Activated T-cell treated with anti-CD3 and anti-CD28 coated beads for 1 hour (primary cell): ENCODE measurements at regions not wholly inside any gene's neighbourhood (a gene's known extent, or its start where the extent isn't known, plus 50 kb on each side); places are given as distances from the start of the nearest gene placed in this dataset.
"Not testable (repeated sequence)": the region's sequence is repeated elsewhere in the genome, so short reads cannot be mapped to it uniquely, and the experiment has no call there.

Experiments
- DNase-seq: peaks from one replicate; pipeline ENCODE4 v3.0.0-alpha.2; 2020; ENCODE audit warnings: low read depth

GRCh38 chr17:77290759-77291558 lies 150.2 kb downstream of the SEC14L1 start:
- not testable (repeated sequence) for DNase-seq

- no peak for DNase-seq
These were observed 151.0 kb downstream of the SEC14L1 start for GRCh38 chr17:77291591-77292386.

DNA sequence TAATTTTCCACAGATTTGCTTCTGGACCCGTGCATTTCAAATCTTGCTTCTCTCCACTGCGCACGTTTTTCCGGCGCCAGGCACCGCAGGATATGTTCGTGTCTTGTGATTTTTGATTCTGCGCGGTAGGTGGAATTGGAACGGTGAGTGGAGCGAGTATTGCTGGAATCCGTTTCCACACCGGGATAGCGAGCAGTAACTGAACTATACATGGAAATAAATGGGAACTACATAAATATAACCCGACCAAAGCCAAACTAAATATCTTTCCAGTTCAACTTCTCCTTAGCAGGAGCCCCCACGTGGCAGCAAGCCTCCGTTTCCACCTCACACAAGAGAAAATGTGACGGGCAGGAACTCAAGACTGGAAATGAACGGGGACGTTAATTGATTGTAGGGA lies 154.0 kb downstream of the SEC14L1 start:
- DNase-seq: no peak

DNA sequence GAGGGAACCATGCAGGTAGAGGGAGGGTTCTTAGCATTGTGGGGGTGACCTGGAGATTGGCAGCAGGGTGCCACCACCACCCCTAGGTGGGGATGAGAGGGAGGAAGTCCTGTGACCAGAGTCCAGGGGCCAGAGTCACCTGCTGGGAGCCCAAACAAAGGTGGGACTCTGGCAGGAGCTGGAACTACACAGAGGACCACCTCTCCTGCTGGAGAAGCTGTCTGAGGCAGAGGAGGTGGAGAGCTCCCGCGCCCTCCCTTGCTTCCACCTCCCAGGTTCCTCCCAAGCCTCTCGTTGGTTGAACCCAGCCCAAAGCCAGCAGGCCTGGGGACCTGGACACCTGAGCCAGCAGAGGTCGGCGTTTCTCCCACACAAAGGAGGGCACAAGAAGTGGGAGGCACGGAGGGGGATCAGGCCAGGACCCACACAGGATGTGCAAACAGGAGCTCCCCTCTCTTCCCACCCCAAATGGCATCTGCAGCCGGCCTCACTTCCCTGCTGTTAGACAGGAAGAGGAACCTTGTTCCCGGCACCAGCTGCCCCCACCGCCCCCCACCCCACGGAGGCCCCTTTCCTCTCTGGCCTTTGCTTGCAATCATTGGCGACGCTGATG lies 154.6 kb downstream of the SEC14L1 start:
- no peak for DNase-seq

DNA sequence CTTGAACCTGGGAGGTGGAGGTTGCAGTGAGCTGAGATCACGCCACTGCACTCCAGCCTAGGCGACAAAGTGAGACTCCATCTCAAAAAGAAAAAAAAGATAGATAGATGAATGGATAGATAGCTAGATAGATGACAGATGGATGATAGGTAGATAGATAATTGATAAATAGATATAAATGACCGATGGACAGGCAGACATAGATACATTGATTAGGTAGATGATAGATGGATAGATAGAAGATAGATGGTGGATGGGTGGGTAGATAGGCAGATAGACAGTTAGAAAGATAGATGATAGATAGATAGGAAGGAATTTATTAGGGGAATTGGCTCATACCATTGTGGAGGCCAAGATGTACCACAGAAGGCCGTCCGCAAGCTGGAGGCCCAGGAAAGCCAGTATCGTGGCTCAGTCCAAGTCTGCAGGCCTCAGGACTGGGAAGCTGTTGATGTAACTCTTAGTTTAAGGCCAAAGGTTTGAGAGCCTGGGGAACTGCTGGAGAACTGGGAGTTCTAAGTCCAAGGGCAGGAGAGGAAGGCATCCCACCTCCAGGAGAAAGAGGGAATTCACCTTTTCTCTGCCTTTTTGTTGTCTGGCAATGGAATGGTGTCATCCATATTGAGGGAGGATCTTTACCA lies 156.1 kb downstream of the SEC14L1 start:
- no peak for DNase-seq

- DNase-seq: no peak
These were observed 157.2 kb downstream of the SEC14L1 start for GRCh38 chr17:77297693-77298666.

- DNase-seq: no peak
These were observed 158.0 kb downstream of the SEC14L1 start for GRCh38 chr17:77298811-77299210.

GRCh38 chr17:77299256-77300015 lies 158.7 kb downstream of the SEC14L1 start:
- no peak for DNase-seq

- DNase-seq: no peak
These were observed 159.4 kb downstream of the SEC14L1 start for GRCh38 chr17:77300016-77300686.

DNA sequence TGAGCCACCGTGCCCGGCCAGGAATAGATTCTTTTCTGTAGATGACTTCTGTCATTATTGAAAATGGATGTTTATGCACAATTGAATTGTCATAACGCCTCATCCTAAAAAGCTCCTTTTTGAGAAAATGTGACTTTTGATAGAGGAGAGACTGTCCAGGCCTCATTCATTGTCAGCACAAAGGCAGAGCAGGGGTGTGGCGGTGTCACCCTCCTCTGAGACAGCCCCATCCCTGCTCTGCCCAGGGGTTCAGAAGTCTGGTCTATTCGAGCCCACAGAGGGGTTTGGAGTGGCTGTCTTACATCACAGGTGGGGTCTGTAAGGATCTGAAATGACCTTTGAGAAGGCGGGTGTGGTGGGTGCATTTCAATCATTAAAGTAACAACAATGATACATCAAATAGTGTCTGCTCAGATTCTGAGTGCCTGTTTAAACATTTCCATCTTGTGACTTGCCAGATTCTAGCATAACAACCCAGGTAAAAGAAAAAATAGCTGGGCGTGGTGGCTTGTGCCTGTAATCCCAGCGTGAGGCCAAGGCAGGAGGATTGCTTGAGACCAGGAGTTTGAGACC lies 161.0 kb downstream of the SEC14L1 start:
- no peak for DNase-seq

DNA sequence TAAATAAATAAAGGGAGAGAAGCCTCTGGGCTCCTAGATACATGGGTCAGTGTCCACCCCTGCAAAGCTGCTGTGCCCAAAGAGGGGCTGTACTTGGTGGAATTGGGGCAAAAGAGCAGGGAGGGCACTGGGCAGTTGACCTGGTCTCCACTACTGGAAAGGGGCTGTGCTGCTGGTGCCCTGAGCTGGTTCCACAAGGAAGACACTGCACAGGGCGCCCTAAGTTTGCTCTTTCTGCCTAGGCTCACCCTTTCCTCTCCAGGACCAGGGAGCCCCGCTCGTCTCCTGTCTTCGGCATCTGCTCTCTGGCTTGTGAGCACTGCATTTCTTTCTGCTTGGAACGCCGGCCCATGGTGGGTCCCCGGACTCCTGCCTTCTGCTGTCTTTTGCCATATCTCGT lies 161.9 kb downstream of the SEC14L1 start:
- DNase-seq: no peak

DNA sequence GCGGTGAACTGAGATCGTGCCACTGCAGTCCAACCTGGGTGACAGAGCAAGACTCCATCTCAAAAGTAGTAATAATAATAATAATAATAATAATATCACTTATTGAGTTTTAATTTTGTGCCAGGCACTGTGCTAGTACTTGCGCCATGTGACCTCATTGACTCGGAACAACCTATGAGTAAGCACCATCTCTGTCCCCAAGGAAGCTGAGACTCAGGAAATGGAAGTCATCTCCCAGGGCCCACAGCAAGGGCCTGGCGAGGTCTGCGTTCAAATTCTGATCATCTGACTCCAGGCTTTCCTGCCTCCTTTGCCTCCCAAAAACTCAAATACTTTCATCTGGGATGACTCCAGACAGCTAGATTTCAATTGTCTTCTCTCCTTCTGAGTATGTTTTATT lies 162.9 kb downstream of the SEC14L1 start:
- no peak for DNase-seq

- DNase-seq: no peak
These were observed 163.4 kb downstream of the SEC14L1 start for GRCh38 chr17:77304051-77304745.

DNA sequence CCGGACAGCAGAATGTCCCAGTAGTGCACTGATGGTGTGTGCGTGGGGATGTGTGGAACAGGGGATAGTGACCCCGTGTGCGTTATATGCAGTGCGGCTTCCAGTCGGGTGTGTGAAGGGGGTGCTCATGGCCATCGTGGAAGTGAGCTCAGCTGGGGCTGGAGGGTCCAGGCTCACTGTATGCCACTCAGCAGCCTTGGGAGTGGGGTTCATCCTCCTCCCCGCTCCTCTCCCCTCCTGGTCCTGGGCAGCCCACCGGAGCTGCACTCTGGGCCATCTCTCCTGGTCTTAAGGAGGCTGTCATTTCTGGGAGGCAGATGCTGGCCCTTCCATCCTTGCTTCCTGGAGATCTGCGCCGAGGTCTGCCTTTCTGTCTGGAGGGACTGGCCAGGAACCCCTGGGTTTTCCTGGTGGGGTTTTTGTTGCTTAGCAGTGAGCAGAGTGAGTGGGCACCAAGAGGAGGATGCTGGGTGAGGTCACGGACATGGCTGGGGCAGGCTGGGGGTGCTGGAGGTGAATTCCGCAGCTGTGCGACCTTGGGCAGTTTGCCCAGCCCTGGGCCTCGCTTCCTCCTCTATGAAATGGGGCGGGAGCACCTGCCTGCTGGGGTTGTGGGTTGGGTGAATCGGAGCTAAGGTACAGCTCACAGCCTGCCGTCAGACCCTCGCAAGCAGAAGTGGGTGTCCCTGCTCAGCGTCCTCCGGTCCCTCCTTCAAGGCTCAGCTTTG lies 164.1 kb downstream of the SEC14L1 start:
- no peak for DNase-seq

GRCh38 chr17:77306048-77306789 lies 165.4 kb downstream of the SEC14L1 start:
- DNase-seq: no peak

GRCh38 chr17:77306790-77307478 lies 166.2 kb downstream of the SEC14L1 start:
- DNase-seq: no peak
